ENCODE measurements at regions not wholly inside any gene's neighbourhood (a gene's known extent, or its start where the extent isn't known, plus 50 kb on each side); places are given as distances from the start of the nearest gene placed in this dataset.

GRCh38 chr9:12060811-12061210 lies 632.4 kb upstream of the TYRP1 start:
- DNase-seq (ENCODE audit: low read depth, low spot score), result no peak
- Histone ChIP-seq H3K9me3 (ENCODE audit: insufficient read depth, low read length) (peaks cover 8% of the 10 kb centered on the region), H3K36me3 (ENCODE audit: insufficient read depth, insufficient read length, low read length) (no peaks in the 10 kb centered on the region), H3K9ac (ENCODE audit: insufficient read length, low read depth) (no peak overlapping the region), H3K4me3 (ENCODE audit: insufficient read length, low read depth) (no peak overlapping the region), H3K4me1 (ENCODE audit: insufficient read depth, insufficient read length) (no peaks in the 10 kb centered on the region), H3K27me3 (ENCODE audit: insufficient read depth, insufficient read length) (no peaks in the 10 kb centered on the region)
- TF ChIP-seq YY1 (IDR thresholded peaks at IDR 0.05; ENCODE audit: insufficient read depth, insufficient read length) (no peak), ZNF274 (IDR thresholded peaks at IDR 0.05; ENCODE audit: low read depth, low read length) (no peak), SUZ12 (IDR thresholded peaks at IDR 0.05; ENCODE audit: extremely low read depth, insufficient read depth, insufficient read length) (no peak)

GRCh38 chr9:12065050-12065449 lies 628.1 kb upstream of the TYRP1 start:
- Histone ChIP-seq H3K9me3 (ENCODE audit: insufficient read depth, low read length) (no peaks in the 10 kb centered on the region), H3K4me3 (ENCODE audit: insufficient read length, low read depth) (no peak overlapping the region), H3K4me1 (ENCODE audit: insufficient read depth, insufficient read length) (no peaks in the 10 kb centered on the region), H3K9ac (ENCODE audit: insufficient read length, low read depth) (no peak overlapping the region), H3K27me3 (ENCODE audit: insufficient read depth, insufficient read length) (no peaks in the 10 kb centered on the region), H3K36me3 (ENCODE audit: insufficient read depth, insufficient read length, low read length) (no peaks in the 10 kb centered on the region)
- TF ChIP-seq SUZ12 (IDR thresholded peaks at IDR 0.05; ENCODE audit: extremely low read depth, insufficient read depth, insufficient read length) (no peak), ZNF274 (IDR thresholded peaks at IDR 0.05; ENCODE audit: low read depth, low read length) (no peak), YY1 (IDR thresholded peaks at IDR 0.05; ENCODE audit: insufficient read depth, insufficient read length) (no peak)
- no peak for DNase-seq (ENCODE audit: low read depth, low spot score)

GRCh38 chr9:12065686-12066085 lies 627.5 kb upstream of the TYRP1 start:
- H3K9me3 ChIP-seq (ENCODE audit: insufficient read depth, low read length), result no peaks in the 10 kb centered on the region
- TF ChIP-seq ZNF274 (IDR thresholded peaks at IDR 0.05; ENCODE audit: low read depth, low read length) (no peak), YY1 (IDR thresholded peaks at IDR 0.05; ENCODE audit: insufficient read depth, insufficient read length) (no peak), SUZ12 (IDR thresholded peaks at IDR 0.05; ENCODE audit: extremely low read depth, insufficient read depth, insufficient read length) (no peak)
- no peak for DNase-seq (ENCODE audit: low read depth, low spot score)
- H3K27me3 ChIP-seq (ENCODE audit: insufficient read depth, insufficient read length), result no peaks in the 10 kb centered on the region
- H3K9ac ChIP-seq (ENCODE audit: insufficient read length, low read depth), result no peak overlapping the region
- no peak overlapping the region for H3K4me3 ChIP-seq (ENCODE audit: insufficient read length, low read depth)
- no peaks in the 10 kb centered on the region for H3K36me3 ChIP-seq (ENCODE audit: insufficient read depth, insufficient read length, low read length)
- H3K4me1 ChIP-seq (ENCODE audit: insufficient read depth, insufficient read length), result no peaks in the 10 kb centered on the region

- H3K9me3 ChIP-seq (ENCODE audit: insufficient read depth, low read length), result peaks cover 3% of the 10 kb centered on the region; the same call in 1 of the 2 replicates
- H3K4me3 ChIP-seq (ENCODE audit: insufficient read length, low read depth), result no peak overlapping the region
- H3K27me3 ChIP-seq (ENCODE audit: insufficient read depth, insufficient read length), result no peaks in the 10 kb centered on the region
- no peaks in the 10 kb centered on the region for H3K36me3 ChIP-seq (ENCODE audit: insufficient read depth, insufficient read length, low read length)
- no peak overlapping the region for H3K9ac ChIP-seq (ENCODE audit: insufficient read length, low read depth)
- H3K4me1 ChIP-seq (ENCODE audit: insufficient read depth, insufficient read length), result no peaks in the 10 kb centered on the region
- TF ChIP-seq SUZ12 (IDR thresholded peaks at IDR 0.05; ENCODE audit: extremely low read depth, insufficient read depth, insufficient read length) (no peak), YY1 (IDR thresholded peaks at IDR 0.05; ENCODE audit: insufficient read depth, insufficient read length) (no peak), ZNF274 (IDR thresholded peaks at IDR 0.05; ENCODE audit: low read depth, low read length) (no peak)
- no peak for DNase-seq (ENCODE audit: low read depth, low spot score)
Observed at GRCh38 chr9:12066455-12067035, 626.6 kb upstream of the TYRP1 start.

GRCh38 chr9:12069366-12069765 lies 623.8 kb upstream of the TYRP1 start:
- peaks cover 8% of the 10 kb centered on the region; the same call in 1 of the 2 replicates for H3K9me3 ChIP-seq (ENCODE audit: insufficient read depth, low read length)

GRCh38 chr9:12085399-12085798 lies 607.8 kb upstream of the TYRP1 start:
- no peaks in the 10 kb centered on the region for H3K27me3 ChIP-seq (ENCODE audit: insufficient read depth, insufficient read length)
- H3K36me3 ChIP-seq (ENCODE audit: insufficient read depth, insufficient read length, low read length), result no peaks in the 10 kb centered on the region
- no peak overlapping the region for H3K9ac ChIP-seq (ENCODE audit: insufficient read length, low read depth)
- H3K4me1 ChIP-seq (ENCODE audit: insufficient read depth, insufficient read length), result no peaks in the 10 kb centered on the region
- H3K9me3 ChIP-seq (ENCODE audit: insufficient read depth, low read length), result no peaks in the 10 kb centered on the region
- H3K4me3 ChIP-seq (ENCODE audit: insufficient read length, low read depth), result no peak overlapping the region
- DNase-seq (ENCODE audit: low read depth, low spot score), result no peak
- TF ChIP-seq ZNF274 (IDR thresholded peaks at IDR 0.05; ENCODE audit: low read depth, low read length) (no peak), YY1 (IDR thresholded peaks at IDR 0.05; ENCODE audit: insufficient read depth, insufficient read length) (no peak), SUZ12 (IDR thresholded peaks at IDR 0.05; ENCODE audit: extremely low read depth, insufficient read depth, insufficient read length) (no peak)

More at GRCh38 chr9:12069366-12069765, 623.8 kb upstream of the TYRP1 start:
- Histone ChIP-seq H3K36me3 (ENCODE audit: insufficient read depth, insufficient read length, low read length) (no peaks in the 10 kb centered on the region), H3K9ac (ENCODE audit: insufficient read length, low read depth) (no peak overlapping the region), H3K27me3 (ENCODE audit: insufficient read depth, insufficient read length) (no peaks in the 10 kb centered on the region), H3K4me1 (ENCODE audit: insufficient read depth, insufficient read length) (no peaks in the 10 kb centered on the region), H3K4me3 (ENCODE audit: insufficient read length, low read depth) (no peak overlapping the region)
- TF ChIP-seq ZNF274 (IDR thresholded peaks at IDR 0.05; ENCODE audit: low read depth, low read length) (no peak), YY1 (IDR thresholded peaks at IDR 0.05; ENCODE audit: insufficient read depth, insufficient read length) (no peak), SUZ12 (IDR thresholded peaks at IDR 0.05; ENCODE audit: extremely low read depth, insufficient read depth, insufficient read length) (no peak)
- no peak for DNase-seq (ENCODE audit: low read depth, low spot score)

GRCh38 chr9:12091865-12092527 lies 601.2 kb upstream of the TYRP1 start:
- peak; percentile 32 for DNase-seq (ENCODE audit: low read depth, low spot score)
- H3K9me3 ChIP-seq (ENCODE audit: insufficient read depth, low read length), result no peaks in the 10 kb centered on the region
- no peak for TF ChIP-seq ZNF274 (IDR thresholded peaks at IDR 0.05; ENCODE audit: low read depth, low read length)
- no peak for TF ChIP-seq SUZ12 (IDR thresholded peaks at IDR 0.05; ENCODE audit: extremely low read depth, insufficient read depth, insufficient read length)
- no peak for TF ChIP-seq YY1 (IDR thresholded peaks at IDR 0.05; ENCODE audit: insufficient read depth, insufficient read length)

More at GRCh38 chr9:12091865-12092527, 601.2 kb upstream of the TYRP1 start:
- H3K9ac ChIP-seq (ENCODE audit: insufficient read length, low read depth), result no peak overlapping the region
- H3K36me3 ChIP-seq (ENCODE audit: insufficient read depth, insufficient read length, low read length), result no peaks in the 10 kb centered on the region
- H3K27me3 ChIP-seq (ENCODE audit: insufficient read depth, insufficient read length), result no peaks in the 10 kb centered on the region
- H3K4me3 ChIP-seq (ENCODE audit: insufficient read length, low read depth), result no peak overlapping the region
- no peaks in the 10 kb centered on the region for H3K4me1 ChIP-seq (ENCODE audit: insufficient read depth, insufficient read length)
